Fibroblast of villous mesenchyme (primary cell): ENCODE measurements at regions not wholly inside any gene's neighbourhood (a gene's known extent, or its start where the extent isn't known, plus 50 kb on each side); places are given as distances from the start of the nearest gene placed in this dataset.

ENCODE experiments used
- DNase-seq: peaks from one replicate; pipeline ENCODE4 v3.0.0-alpha.2; 2010; ENCODE audit warnings: low read depth
- H3K4me3 ChIP-seq: 2 replicates; pipeline ENCODE4 v1.5.1; 2011; ENCODE audit warnings: low read depth, mild to moderate bottlenecking, low read length
- CTCF ChIP-seq: IDR thresholded peaks from 2 replicates; pipeline ENCODE4 v1.5.1; 2012; ENCODE audit warnings: low read depth, mild to moderate bottlenecking, low read length; ENCODE audit not compliant: insufficient read depth

- H3K4me3 ChIP-seq = no peak overlapping the region
- DNase-seq = peak; percentile 92
Observed at GRCh38 chr14:53411125-53411524, 258.0 kb upstream of the DDHD1 start.

DNA sequence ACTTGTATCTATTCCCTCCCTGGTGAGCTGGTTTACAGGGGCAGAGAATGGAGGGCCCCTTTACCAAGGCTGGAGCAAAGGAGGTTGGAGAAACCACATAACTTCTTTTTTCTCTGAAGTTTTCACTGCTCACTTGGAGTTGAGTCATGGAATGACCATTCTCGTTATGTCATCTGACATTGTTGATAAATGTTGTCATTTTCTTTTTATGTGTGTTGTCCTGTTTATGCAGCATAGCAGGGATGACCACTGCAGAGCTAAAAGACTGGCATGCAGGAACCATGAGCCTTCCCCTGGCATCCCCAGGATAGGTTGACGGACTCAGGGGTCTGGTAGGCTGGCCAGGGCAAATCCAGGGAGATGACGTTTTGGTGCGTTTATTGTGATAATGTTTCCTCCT is 256.8 kb upstream of the DDHD1 start:
- DNase-seq = peak; percentile 61
- H3K4me3 ChIP-seq = no peak overlapping the region
- TF ChIP-seq CTCF = no peak

More at GRCh38 chr14:53411125-53411524, 258.0 kb upstream of the DDHD1 start:
- no peak for TF ChIP-seq CTCF

DNA sequence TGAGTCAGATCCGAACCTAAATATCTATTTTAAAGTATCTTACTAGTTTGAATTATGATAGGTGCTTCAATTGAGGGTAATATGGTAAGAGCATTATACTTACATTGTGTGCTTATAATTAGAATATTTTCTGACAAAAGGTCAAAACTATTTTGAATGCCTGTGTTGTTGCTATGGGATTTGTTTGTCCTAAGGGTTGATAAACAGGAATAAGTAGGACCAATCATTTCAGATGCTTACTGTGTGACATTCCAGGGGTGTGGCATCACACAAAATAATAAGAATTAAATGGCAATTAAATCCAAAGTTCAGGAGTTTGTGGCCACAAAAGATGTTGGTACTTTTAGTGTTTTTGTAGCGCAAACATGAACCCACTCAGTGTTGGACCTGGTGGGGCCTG is 256.2 kb upstream of the DDHD1 start:
- TF ChIP-seq CTCF = no peak
- peak; percentile 52 for DNase-seq
- no peak overlapping the region for H3K4me3 ChIP-seq

- no peak overlapping the region for H3K4me3 ChIP-seq
- TF ChIP-seq CTCF = no peak
- no peak for DNase-seq
Observed at GRCh38 chr14:53408175-53408879, 255.2 kb upstream of the DDHD1 start.

GRCh38 chr14:53406519-53406918 is 253.4 kb upstream of the DDHD1 start:
- TF ChIP-seq CTCF = no peak
- no peak for DNase-seq
- H3K4me3 ChIP-seq = no peak overlapping the region

- no peak overlapping the region for H3K4me3 ChIP-seq
- TF ChIP-seq CTCF = no peak
- DNase-seq = no peak
Observed at GRCh38 chr14:53401646-53402045, 248.5 kb upstream of the DDHD1 start.

DNA sequence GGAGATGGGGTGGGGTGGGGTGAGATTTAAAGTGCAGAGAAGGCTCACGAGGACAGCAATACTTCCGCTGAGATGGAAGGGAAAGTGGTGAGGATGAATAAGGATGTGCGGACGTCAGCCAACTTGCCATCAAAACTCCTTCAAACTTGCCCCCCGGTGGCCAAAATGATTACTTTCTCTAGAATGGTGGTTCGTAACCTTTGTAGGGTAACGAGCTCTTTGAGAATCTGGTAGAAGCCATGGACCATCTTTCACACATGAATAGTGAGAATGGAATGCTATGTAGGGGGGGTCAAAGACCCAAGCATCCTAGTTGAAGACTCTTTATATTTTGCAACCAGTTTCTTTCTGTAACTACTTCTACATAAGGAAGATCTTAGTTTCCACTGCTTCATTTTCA is 245.9 kb upstream of the DDHD1 start:
- DNase-seq = peak; percentile 58

More for the DNA sequence above, 245.9 kb upstream of the DDHD1 start:
- no peak overlapping the region for H3K4me3 ChIP-seq
- TF ChIP-seq CTCF = no peak
